GM23248 (cell line): ENCODE measurements at regions not wholly inside any gene's neighbourhood (a gene's known extent, or its start where the extent isn't known, plus 50 kb on each side); places are given as distances from the start of the nearest gene placed in this dataset.

ENCODE experiments used
- DNase-seq: peaks from one replicate; pipeline ENCODE4 v3.0.0-alpha.2; 2015
- H2AFZ ChIP-seq: fragments of 200-600 bp; sonication (generic); 2 replicates; pipeline ENCODE4 v1.6.1; 2016; ENCODE audit warnings: antibody characterized with exemption
- H3F3A ChIP-seq: fragments of 200-600 bp; sonication (generic); 2 replicates; pipeline ENCODE4 v1.6.1; 2016; ENCODE audit warnings: mild to moderate bottlenecking, antibody characterized with exemption, mixed run types; ENCODE audit not compliant: insufficient read depth
- H3K27ac ChIP-seq: fragments of 200-600 bp; sonication (generic); 2 replicates; pipeline ENCODE4 v1.5.1; 2016; ENCODE audit warnings: mild to moderate bottlenecking
- H3K27me3 ChIP-seq: fragments of 200-600 bp; sonication (generic); replicated peaks from 2 replicates; pipeline ENCODE4 v1.6.1; 2016; ENCODE audit warnings: mild to moderate bottlenecking; ENCODE audit not compliant: insufficient read depth
- H3K36me3 ChIP-seq: fragments of 200-600 bp; sonication (generic); 2 replicates; pipeline ENCODE4 v1.6.1; 2016; ENCODE audit warnings: low read depth, mild to moderate bottlenecking
- H3K4me1 ChIP-seq: fragments of 200-600 bp; sonication (generic); 2 replicates; pipeline ENCODE4 v1.6.1; 2016; ENCODE audit warnings: mild to moderate bottlenecking; ENCODE audit not compliant: insufficient read depth
- H3K4me2 ChIP-seq: fragments of 200-600 bp; sonication (generic); one replicate; pipeline ENCODE4 v1.6.1; 2016; ENCODE audit warnings: mild to moderate bottlenecking; ENCODE audit not compliant: unreplicated experiment
- H3K4me3 ChIP-seq: fragments of 200-600 bp; sonication (generic); 2 replicates; pipeline ENCODE4 v1.5.1; 2016; ENCODE audit warnings: mild to moderate bottlenecking
- H3K79me2 ChIP-seq: fragments of 200-600 bp; sonication (generic); 2 replicates; pipeline ENCODE4 v1.6.1; 2016; ENCODE audit warnings: mild to moderate bottlenecking; ENCODE audit not compliant: insufficient read depth
- H3K9ac ChIP-seq: fragments of 200-600 bp; sonication (generic); 2 replicates; pipeline ENCODE4 v1.6.1; 2016; ENCODE audit warnings: mild to moderate bottlenecking
- H3K9me2 ChIP-seq: fragments of 200-600 bp; sonication (generic); 2 replicates; pipeline ENCODE4 v1.6.1; 2016; ENCODE audit warnings: mixed run types, mild to moderate bottlenecking, moderate library complexity; ENCODE audit not compliant: insufficient read depth
- H3K9me3 ChIP-seq: fragments of 200-600 bp; sonication (generic); one replicate; pipeline ENCODE4 v1.6.1; 2017; ENCODE audit warnings: low read depth
- H4K20me1 ChIP-seq: fragments of 200-600 bp; sonication (generic); 2 replicates; pipeline ENCODE4 v1.6.0; 2016; ENCODE audit not compliant: insufficient read depth
- EZH2 ChIP-seq: fragments of 200-600 bp; sonication (generic); IDR thresholded peaks from 2 replicates; pipeline ENCODE4 v1.6.1; 2018; ENCODE audit warnings: antibody characterized with exemption, mild to moderate bottlenecking; ENCODE audit not compliant: insufficient read depth, poor library complexity, severe bottlenecking
- EZH2phosphoT487 ChIP-seq: fragments of 200-600 bp; sonication (generic); IDR thresholded peaks from 2 replicates; pipeline ENCODE4 v1.6.1; 2018; ENCODE audit warnings: antibody characterized with exemption, moderate library complexity, mild to moderate bottlenecking, low read depth; ENCODE audit not compliant: insufficient read depth
- WGBS, 2 experiments: methylation state at CpG; one replicate each; pipeline ENCODE4 v1.1.6; 2015 to 2017; ENCODE audit warnings: low lambda C conversion rate in 2 of 2, low coverage in 1 of 2; ENCODE audit errors: missing lambda C conversion rate in 2 of 2; 5-methylcytosine and 5-hydroxymethylcytosine counted together
- in situ Hi-C: fragments of 300-500 bp; cut with MboI; formaldehyde crosslinking; loops from 2 replicates; pipeline ENCODE4 v1.15.0; 2020

- Histone ChIP-seq H3K4me1 (peaks cover 7% of the 10 kb centered on the region; the same call in 1 of the 2 replicates), H3K79me2 (no peaks in the 10 kb centered on the region), H3K4me3 (no peak overlapping the region), H3K9me2 (no peaks in the 10 kb centered on the region), H3K27ac (no peak overlapping the region), H3K4me2 (no peak overlapping the region), H3F3A (peaks cover 13% of the 10 kb centered on the region; the same call in 1 of the 2 replicates), H4K20me1 (no peaks in the 10 kb centered on the region), H3K9me3 (no peaks in the 10 kb centered on the region), H3K9ac (no peak overlapping the region), H3K27me3 (peaks cover 36% of the 10 kb centered on the region), H3K36me3 (no peaks in the 10 kb centered on the region), H2AFZ (no peak overlapping the region)
- WGBS, 2 experiments: 57 to 61% methylated on average over 3 of the region's 3 CpGs
- DNase-seq: no peak
- in situ Hi-C loops: no loop called here
- TF ChIP-seq EZH2phosphoT487 (no peak), EZH2 (no peak)
Measured at GRCh38 chr16:51579652-51580360, 428.7 kb upstream of the SALL1 start.

DNA sequence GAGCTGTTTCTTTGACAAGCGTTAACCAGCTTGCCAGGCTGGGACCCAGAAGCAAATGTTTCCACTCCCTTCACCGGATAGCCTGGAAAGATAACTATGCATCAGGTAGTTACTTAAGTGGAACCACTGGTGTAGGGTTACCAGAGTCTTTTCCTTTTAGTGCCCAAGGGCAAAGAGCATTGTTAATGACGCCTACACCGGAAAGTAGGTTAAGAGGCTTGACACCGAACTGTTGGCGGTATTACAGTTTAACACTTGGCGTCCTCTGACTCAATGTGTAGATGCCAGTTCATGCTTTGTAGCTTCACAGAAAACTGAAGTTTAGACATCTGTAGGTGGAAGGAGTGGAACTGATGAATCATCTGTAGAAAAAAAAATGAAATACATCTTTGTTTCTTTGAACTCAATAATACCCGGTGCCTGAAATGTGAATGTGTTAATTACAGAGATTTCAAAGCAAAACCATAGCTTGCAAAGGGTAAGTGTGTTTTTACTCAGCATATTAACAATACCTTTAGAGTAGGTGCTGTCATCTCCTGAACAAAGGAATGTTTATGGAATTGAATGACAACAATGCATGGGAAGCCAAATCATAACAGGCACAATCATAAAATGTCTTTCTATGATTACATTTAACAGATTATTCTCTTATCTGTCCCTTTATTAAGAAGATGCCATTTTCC lies 426.7 kb upstream of the SALL1 start:
- H3F3A ChIP-seq: peaks cover 13% of the 10 kb centered on the region; the same call in 1 of the 2 replicates
- peak overlapping the region; percentile 39 for H3K4me2 ChIP-seq
- peaks cover 7% of the 10 kb centered on the region; the same call in 1 of the 2 replicates for H3K4me1 ChIP-seq
- 0 out of 2 replicates have a peak overlapping the region, but pooled peaks have one; percentile 12 for H3K4me3 ChIP-seq
- H3K79me2 ChIP-seq: no peaks in the 10 kb centered on the region
- no peaks in the 10 kb centered on the region for H4K20me1 ChIP-seq
- H3K9me2 ChIP-seq: no peaks in the 10 kb centered on the region
- H3K36me3 ChIP-seq: no peaks in the 10 kb centered on the region
- no peak overlapping the region for H2AFZ ChIP-seq
- peak; percentile 81 for DNase-seq
- no peak for TF ChIP-seq EZH2
- peak; percentile 97 for TF ChIP-seq EZH2phosphoT487
- in situ Hi-C loops: no loop called here
- H3K9ac ChIP-seq: no peak overlapping the region
- no peak overlapping the region for H3K27ac ChIP-seq
- peaks cover 54% of the 10 kb centered on the region for H3K27me3 ChIP-seq
- H3K9me3 ChIP-seq: no peaks in the 10 kb centered on the region
- WGBS, 2 experiments: 2 to 4% methylated on average over 8 of the region's 8 CpGs

- Histone ChIP-seq H3K9me3 (no peaks in the 10 kb centered on the region), H3K36me3 (no peaks in the 10 kb centered on the region), H3K4me2 (peak overlapping the region; percentile 39), H3K27me3 (peaks cover 54% of the 10 kb centered on the region), H3K9ac (no peak overlapping the region), H3K4me1 (peaks cover 7% of the 10 kb centered on the region; the same call in 1 of the 2 replicates), H4K20me1 (no peaks in the 10 kb centered on the region), H2AFZ (no peak overlapping the region), H3F3A (peaks cover 13% of the 10 kb centered on the region; the same call in 1 of the 2 replicates), H3K9me2 (no peaks in the 10 kb centered on the region), H3K79me2 (no peaks in the 10 kb centered on the region), H3K27ac (no peak overlapping the region), H3K4me3 (no peak overlapping the region)
- WGBS, 2 experiments: 29 to 31% methylated on average over 8 of the region's 8 CpGs
- DNase-seq: no peak
- in situ Hi-C loops: no loop called here
- TF ChIP-seq EZH2: no peak
- no peak for TF ChIP-seq EZH2phosphoT487
Measured at GRCh38 chr16:51576498-51577195, 425.6 kb upstream of the SALL1 start.

DNA sequence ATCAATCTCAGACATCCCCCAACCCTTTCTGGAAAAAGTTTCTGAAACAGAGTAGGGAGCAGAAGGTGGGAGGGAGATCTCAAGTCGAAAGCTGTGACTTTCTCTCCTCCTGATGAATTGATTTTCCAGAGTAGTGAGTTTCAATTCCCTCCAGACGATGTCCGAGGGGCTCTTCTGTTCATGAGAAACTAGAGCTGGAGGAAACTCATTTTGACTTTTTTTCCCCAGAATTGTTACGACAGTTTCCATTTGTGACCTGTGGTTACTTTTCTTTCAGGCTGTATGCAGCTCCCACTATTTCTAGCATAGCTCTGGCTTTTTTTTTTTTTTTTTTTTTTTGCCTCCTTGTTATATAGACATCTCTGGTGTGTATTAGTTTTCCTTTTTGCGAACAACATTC lies 422.1 kb upstream of the SALL1 start:
- Histone ChIP-seq H3K9me3 (no peaks in the 10 kb centered on the region), H3K4me2 (no peak overlapping the region), H3F3A (peaks cover 23% of the 10 kb centered on the region), H3K27me3 (peaks cover 42% of the 10 kb centered on the region), H3K4me1 (peaks cover 14% of the 10 kb centered on the region), H3K9me2 (no peaks in the 10 kb centered on the region), H2AFZ (no peak overlapping the region), H3K9ac (no peak overlapping the region), H3K4me3 (no peak overlapping the region), H4K20me1 (no peaks in the 10 kb centered on the region), H3K27ac (no peak overlapping the region), H3K36me3 (no peaks in the 10 kb centered on the region), H3K79me2 (no peaks in the 10 kb centered on the region)
- TF ChIP-seq EZH2phosphoT487: no peak
- no peak for TF ChIP-seq EZH2
- DNase-seq: no peak
- in situ Hi-C loops: loop anchor here (25.0 kb wide), 1 partner anchor 411 kb away; the partner anchor contains the start of gene SALL1
- 62 to 69% methylated on average over 5 of the region's 5 CpGs for WGBS, 2 experiments
